Effector CD4-positive, alpha-beta T cell (primary cell): ENCODE measurements at regions not wholly inside any gene's neighbourhood (a gene's known extent, or its start where the extent isn't known, plus 50 kb on each side); places are given as distances from the start of the nearest gene placed in this dataset.

Experiments used
- DNase-seq: peaks from one replicate; pipeline ENCODE4 v3.0.0-alpha.2; 2020

DNA sequence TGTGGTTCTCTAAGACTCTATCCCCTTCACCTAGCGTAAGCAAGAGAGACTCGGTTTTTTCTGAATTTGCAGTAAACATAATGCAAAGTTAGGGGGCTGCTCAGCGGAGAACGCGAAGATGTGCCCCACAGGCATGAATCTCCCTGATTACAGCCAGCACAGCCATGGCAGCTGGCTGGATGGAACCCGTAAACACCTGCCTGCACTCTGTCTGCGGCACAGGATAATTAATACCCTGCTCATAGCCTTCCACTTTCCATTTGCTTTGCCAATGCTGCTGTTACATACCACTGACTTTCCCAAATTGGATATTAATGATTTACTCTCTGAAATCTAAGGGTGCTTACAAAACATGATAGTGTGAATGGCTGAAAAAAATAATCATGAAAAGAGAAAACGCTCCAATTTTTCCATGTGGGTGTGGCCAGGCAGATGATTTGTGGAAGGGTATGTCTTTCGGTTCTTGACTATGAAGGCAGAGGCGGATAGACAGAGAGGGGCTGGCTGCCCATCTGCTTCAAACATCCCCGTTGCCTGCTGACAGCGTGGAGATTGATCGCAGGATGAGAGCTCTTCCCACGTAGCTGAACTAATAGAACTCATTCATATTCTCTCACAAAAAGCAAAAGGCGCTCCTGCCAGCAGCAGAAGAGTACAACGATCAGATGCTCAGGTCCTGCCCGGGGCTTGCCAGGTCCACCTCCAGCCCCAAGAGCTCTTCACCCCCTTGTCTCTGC lies 193.2 kb upstream of the GHITM start:
- no peak for DNase-seq

DNA sequence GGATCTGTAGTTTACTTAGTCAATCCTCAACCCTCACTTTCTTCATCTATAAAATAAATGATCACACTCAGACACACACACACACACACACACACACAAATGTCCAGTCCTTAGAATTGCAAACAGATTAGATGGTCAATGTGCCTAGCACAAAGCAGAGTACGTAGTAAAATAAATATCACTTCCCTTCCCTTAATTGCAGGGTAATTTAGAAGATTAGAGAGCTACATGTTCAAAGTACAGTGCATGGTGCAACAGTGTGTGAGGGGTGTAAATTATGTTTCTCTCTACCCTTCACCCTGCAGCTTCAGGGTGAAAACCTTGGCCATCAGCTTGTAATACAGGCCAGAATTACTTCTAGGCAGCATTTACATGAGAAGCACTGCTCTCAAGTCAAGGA lies 187.0 kb upstream of the GHITM start:
- DNase-seq, result no peak

DNA sequence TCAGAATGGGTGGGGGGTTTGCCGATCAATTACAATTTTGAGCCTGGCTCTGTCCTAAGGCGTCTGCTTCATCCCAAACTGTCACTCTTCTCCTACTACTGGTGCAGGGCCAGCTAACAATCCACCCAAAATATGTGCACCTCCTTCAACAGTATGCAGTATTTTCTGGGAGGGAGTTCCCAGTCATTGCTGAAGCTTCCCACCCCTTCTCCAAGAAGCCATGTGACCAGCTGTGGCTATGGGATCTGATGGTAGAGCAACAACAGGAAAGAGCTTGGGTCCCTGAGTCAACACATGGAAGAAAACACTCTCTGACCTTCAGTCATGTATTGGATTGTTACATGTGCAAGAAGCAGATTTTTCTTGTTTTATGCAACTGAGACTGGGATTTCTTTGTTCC lies 185.7 kb upstream of the GHITM start:
- DNase-seq, result no peak

DNA sequence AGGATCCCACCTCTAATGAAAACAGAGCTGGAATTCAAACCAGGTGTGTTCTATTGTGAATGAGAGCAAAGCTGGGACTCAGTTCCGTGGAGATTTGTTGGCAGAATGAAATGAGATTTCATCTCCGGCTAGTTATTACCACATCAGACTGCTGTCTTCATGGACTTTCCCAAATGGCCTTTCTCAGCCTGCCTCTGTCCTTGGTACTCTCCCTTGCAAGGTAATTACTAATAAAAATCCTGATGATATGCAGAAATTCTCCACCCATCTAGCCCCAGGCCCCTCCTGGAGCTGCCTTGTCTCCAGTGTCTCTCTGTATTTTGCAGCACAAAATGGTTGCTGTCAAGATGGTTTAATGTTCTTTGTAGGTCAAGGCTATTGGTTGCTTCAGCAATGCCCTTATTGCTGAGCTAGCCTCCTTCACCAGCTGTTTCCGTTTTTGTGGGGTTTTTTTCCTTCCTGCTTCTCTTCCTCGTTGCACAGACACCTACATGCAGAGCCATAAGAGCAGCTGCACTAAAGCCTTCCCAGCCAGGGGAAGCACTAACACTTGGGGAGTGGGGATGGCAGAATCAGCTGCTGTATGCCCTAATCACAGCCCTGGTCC lies 185.0 kb upstream of the GHITM start:
- DNase-seq, result no peak

DNA sequence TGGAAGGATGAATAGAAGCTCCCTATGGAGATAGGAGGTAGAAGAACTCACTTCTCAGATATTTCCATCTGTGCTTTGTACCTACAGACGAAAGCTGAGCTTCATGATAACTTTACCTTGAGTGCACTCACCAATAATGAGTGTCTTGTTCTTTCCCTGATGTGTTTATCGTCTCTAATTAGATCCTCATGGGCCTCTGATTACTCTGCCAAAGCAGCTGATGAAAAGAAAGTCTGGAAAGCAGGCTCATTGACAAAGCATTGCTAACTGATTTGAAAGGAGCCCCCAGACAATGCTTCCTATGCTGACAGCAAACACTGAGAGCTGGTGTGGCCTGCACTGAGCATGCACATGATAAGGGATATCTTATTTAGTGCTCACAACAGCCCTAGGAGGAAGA lies 183.9 kb upstream of the GHITM start:
- DNase-seq, result no peak

DNA sequence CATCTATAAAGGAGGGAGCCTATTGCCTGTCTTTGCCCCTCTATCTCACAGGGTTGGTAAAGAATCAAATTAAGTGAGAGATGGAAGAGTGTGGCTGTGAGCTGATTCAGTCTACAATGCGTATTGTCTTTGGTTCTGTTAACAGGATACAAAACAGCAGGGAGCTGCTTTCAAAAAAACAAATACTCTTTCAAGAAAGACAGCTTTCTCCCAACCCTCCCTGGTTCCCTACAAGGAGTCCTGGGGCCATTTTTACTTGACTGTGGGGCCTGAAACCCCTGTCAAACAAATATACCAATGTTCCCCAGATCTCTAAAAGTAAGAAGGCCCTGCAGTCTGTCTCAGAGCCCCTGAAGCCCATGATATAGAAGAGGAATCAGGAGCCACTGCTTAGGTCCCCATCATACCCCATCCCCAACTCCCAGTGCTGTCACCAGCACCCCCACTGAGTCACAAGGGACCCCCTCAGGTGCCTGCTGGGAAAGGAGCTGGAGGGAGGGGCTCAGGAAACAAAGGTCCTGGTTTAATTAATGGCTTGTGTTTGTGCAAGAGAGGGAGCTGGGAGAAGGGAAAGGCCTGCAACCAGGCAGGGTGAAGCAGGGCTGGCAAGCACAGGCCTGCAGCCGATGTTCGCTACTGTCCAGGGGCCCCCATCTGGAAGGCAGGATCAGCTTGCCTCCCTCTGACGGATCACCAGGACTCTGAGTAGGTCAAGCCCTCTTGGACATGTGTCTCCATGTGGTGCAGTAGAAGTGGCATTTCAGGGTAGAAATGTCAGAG lies 182.0 kb upstream of the GHITM start:
- no peak for DNase-seq

DNA sequence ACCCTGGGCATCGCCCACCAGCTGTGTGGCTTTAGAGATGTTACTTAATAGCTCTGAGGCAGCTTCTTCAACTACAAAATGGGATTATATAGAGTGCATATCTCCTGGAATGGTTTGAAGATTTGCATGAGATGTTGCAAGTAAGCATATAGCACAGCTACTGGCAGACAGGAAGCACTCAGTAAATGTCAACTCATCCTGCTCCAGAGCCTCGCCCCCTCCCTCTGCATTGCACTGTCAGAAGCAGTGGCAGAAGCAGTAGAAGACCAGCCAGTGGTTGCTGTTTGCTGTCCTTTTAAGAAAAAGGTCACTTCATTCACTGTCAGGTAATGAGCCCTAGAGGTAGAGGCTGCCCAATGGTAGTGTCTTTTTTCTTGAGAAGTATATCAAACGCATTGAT lies 180.0 kb upstream of the GHITM start:
- no peak for DNase-seq

DNA sequence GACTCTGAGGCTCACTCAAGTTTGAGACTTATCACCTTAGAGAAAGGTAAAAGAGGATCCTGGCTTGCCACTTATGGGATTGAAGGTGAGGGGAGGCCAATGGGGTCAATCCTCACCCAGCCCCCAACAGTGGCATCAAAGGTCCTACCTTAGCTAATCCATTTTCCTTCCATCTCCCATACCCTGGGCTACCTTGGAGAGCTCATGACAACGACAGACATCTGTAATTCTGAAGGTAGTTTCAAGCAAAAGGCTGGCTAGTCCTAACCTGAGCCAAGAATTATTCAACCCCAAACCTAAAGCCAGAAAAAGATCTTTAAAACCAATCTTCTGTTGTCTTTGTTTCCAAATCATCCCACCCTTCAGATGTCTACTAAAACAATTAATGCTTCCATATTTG lies 179.2 kb upstream of the GHITM start:
- no peak for DNase-seq

DNA sequence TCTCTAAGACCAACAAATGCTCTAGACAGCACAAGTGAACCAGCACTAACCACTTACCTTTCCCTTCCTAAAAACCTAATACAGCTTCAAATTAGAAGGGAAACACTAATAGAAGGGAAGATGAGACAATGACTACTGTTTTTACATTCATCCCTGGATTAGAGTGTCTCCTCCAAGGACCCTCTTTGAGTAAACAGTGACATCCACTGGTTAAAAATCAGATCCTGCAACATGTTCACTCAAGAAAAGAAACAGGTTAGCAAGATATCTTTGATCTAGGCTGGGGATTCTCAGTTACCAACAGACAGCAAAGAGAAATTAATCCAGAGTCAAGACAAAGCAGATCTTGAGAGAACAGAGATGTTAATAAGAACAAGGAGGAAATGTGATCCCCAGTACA lies 177.7 kb upstream of the GHITM start:
- no peak for DNase-seq

DNA sequence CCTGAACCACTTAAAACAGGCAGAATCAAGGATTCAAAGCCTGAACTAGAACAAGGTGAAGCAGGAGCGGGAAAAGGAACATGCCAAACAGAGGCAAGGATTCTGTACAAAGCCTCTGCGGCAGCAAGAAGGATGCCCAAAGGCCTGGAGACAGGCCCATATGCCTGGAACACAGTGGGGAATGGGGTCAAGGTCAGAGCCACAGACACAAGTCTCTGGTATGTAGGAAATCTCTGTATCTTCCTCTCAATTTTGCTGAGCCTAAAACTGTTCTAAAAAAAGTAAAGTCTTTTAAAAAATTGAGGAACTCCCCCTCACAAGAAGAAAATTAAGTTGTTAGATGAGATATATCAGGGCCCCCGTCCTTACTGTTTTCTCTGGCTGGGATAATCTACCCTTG lies 175.9 kb upstream of the GHITM start:
- DNase-seq, result no peak

DNA sequence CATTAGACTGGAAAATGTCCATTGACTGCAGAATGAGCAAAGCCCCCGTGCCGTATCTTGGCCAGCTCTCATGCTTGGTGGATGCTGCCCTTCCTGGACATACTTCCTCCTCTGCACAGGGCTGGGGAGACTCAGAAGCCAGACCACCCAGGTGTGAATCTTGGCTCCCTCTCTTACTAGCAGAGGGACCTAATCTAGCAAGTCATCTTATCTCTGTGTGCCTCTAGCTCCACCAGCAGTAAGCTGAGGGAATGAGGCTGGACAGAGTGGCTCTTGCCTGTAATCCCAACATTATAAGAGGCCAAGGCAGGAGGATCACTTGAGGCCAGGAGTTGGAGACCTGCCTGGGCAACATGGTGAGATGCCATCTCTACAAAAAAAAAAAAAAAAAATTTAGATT lies 173.8 kb upstream of the GHITM start:
- no peak for DNase-seq

DNA sequence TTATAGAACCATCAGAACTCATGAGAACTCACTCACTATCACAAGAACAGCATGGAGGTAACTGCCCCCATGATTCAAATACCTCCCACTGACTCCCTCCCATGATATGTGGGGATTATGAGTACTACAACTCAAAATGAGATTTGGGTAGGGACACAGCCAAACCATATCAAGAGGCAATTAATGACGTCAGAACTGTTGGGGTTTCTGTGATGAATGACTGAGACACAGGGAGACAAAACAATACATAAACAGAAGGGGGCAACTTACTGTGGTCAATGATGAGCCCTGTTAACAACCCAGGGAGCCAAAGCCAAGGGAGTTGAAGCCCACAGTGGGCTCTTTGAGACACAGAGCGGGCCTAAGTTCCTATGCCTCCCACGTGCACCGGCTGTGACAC lies 171.3 kb upstream of the GHITM start:
- DNase-seq, result no peak

DNA sequence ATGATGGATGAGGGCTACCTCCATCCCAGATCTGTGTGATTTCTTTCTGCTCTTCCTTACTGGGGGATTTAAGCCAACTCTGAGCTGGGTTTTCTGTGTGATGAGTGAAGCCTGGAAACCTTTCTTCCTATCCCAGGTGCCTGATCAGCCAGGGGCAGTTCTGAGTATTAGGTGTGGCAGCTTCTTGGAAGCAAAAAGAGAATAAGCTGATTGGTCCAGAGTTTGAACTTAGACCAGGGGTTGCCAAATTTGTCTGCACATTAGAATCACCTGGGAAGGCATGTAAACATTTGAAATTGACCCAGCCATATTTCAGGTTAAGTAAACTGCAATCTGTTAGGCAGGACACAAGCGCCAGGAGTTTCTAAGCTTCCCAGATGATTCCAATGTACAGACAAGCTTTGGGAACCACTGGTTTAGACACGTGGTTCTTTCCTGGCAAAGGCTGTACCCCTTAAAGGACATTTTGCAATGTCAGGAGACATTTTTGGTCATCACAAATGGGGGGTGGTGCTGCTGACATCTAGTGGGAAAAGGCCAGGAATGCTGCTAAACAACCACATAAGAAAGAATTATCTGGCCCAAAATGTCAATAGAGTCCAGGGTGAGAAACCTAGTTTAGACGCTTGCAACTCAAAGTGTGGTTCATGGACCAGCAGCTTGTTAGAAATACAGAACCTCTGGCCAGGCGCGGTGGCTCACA lies 160.5 kb upstream of the GHITM start:
- no peak for DNase-seq

DNA sequence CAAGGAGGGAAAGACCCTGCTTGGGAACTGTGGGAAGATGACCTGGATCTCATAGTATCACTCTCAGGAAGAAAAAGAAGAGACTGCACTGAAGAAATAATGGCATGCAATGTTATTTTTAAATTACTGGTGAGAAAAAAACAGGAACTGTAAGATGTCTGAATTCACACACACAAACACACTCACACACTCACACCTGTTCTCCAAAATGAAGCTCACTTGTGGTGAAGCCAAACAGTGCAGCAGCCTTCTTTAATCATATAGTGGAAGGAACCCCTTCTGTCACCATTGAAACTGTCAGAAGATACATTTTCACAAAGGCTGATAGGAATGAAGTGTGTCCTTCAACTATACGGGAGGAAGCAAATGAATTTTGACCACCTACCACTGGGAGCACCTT lies 156.5 kb upstream of the GHITM start:
- DNase-seq, result no peak

DNA sequence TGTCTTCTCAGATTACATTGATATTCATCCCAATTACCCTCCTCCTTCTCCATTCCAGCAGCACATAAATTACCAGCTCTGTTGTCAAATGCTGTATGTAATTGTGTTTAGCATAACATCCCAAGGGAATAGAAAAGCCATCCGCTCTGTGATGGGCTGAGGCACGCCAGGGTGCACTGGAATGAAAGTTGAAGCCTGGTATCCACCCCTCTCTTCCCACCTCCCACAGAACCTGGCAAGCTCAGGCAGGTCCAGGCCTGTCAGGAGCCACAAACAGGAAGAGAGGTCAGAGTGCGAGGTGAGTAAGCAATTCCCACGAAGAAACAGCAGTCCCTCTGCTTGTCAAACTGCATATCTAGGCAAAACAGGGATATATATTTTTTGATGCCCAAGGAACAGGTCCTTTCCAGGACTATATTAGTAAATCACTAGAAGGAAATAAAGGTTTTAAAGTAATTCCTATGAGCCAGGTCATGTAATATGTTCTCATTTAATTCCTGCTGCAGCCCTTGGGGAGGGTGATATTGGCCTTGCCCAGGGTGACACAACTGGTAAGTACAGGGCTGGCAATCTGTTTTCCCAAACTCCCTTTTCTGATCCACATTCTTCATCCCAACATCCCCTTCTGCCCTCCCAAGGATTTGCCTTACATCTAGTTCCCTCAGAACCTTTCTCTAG lies 155.6 kb upstream of the GHITM start:
- DNase-seq, result no peak

DNA sequence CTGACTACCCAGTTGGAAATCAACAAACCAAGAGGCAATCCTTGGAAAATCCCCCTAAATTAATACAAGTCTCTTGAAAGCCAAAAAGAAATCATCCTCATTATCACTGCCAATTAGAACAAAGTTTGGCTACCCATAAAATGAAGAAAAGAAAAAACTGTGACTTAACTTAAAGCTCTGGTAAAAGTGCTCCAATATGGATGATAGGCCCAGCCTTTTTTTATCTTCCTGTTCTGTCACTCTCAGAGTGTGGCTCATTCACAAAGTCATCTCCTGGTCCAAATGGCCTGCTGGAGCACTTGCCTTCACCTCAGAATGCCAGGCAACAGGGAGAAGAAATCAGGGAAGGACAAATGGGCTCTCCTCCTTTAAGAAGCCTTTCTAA lies 155.1 kb upstream of the GHITM start:
- DNase-seq, result no peak

DNA sequence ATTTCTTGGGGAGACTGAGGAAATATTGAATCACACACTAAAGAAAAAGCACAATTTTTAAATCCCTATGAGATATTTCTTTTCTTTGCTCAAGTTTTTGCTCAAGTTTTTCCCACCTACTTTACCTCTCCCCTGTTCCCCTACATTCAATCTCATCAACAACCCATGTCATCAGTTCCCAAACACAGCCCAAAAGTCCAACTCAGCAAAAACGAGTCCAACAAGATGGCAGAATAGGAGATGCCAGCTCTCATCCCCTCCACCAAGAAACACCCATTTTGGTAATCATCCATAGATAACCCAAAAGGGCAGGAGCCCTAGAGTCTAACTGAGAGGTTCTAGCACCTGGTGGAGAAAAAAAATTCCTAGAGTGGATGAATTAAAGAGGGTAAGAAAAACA lies 152.5 kb upstream of the GHITM start:
- DNase-seq, result no peak

DNA sequence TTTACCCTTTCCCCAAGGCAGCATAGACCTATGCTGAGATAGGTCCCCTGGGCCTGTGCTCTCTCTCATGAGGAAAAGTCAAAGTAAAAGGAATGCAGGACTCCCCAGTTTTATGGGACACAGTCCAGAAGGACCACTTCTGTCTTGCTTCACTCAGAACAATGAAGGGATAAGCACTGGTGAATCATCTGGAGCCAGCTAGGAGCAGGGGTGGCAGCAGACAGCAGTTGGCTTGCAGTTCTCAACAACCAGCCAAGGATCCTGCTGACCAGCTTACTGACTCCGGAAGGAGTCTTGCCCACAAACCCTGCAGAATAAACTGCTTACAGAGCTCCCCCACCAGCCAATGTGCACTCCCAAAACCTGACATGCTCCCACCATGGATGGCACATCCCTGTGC lies 152.1 kb upstream of the GHITM start:
- DNase-seq, result no peak

DNA sequence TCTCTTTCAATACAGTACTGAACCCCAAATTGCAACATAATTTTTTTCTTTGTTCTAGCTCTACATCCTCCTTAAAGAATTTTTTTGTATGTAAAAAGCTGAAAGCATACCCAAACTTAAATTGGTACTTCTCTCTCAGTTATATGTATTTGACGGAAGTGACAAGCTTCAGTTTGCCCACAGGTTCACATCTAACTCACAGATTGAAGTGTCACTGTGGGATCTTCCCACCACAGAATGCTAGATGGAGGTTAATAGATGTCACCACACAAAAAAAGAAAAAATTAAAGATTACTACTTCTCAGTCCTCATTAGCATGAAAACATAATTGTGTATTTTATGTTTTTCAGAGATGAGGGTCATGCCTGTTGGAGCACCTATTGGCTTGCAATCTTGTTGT lies 150.9 kb upstream of the GHITM start:
- DNase-seq, result no peak

DNA sequence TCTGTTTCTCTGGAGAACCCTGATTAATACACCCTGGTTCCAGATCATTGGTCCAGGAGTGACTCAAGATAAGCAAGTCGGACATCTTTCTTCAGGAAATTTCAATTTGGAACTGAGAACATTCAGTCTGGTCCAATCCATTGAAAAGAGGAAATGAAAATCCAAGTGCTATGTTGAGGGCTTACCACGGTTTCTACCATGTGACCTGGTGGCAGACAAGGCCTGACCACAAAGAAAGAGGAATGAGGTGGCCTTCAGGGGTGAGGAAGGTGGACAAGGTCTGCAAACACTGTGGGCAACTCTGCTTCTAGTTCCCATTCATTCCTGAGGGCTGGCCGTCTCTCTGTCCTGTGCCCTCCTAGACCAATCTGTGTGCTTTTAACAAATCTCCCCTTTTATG lies 149.2 kb upstream of the GHITM start:
- no peak for DNase-seq

DNA sequence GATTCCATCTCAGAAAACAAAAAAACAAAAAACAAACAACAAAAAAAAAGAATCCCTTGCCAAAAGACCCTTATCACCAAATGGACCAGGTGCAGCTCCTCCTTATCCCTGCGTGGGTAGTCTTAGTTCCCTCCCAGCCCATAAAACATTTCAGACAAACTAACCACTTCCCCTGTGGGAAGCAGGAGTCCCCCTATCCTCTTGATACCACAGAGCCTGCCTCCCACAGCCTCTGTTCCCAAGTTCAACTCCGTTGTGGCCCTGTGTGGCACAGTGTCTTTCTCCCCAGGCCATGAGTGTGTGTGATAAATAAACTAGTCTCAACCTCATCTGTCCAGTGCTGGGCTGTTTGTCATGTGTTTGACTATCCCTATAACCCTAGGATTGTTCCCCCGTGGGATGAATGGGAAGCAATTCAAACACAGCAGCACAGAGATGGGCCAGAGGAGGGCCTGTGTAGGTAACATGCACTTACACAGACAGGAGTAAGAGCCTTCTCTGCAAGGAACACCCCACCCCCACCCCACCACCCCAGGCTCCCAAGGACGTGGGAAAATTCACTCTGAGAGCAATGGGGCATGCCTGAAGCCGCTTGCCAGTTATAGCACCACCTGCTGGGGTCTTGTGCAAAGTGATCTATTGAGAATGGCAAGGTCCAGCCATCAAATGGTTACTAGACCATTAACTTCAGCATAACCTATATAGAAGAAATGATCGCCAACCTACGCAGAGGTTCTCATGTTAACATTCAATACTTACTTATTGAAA lies 147.1 kb upstream of the GHITM start:
- no peak for DNase-seq

DNA sequence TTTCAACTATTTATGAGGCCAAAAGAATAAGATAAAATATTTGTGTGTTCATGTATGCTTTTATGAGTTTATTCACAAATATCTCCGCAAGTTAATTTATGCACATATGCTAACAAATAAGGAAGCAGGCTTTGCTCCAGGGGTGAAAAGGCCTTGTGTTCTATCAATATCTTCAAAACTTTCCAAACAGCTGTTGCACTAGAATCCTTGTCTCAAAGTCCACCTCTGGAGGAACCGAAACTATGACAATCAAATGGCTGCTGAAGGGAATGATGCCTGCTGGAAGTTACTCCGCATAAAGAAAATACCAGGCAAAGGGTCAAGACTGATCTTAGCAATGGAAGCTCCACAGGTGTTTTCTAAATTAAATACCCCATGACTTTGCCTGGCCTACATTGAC lies 145.0 kb upstream of the GHITM start:
- DNase-seq, result no peak
